ENCODE measurements at regions not wholly inside any gene's neighbourhood (a gene's known extent, or its start where the extent isn't known, plus 50 kb on each side); places are given as distances from the start of the nearest gene placed in this dataset.

- no peaks in the 10 kb centered on the region for H3K79me2 ChIP-seq
- H4K20me1 ChIP-seq (ENCODE audit: insufficient read depth, poor library complexity, severe bottlenecking) = no peaks in the 10 kb centered on the region
- DNase-seq (ENCODE audit: low spot score) = no peak
- H3K27ac ChIP-seq = no peak overlapping the region
- no peaks in the 10 kb centered on the region for H3K27me3 ChIP-seq
- TF ChIP-seq, protein P1, sequence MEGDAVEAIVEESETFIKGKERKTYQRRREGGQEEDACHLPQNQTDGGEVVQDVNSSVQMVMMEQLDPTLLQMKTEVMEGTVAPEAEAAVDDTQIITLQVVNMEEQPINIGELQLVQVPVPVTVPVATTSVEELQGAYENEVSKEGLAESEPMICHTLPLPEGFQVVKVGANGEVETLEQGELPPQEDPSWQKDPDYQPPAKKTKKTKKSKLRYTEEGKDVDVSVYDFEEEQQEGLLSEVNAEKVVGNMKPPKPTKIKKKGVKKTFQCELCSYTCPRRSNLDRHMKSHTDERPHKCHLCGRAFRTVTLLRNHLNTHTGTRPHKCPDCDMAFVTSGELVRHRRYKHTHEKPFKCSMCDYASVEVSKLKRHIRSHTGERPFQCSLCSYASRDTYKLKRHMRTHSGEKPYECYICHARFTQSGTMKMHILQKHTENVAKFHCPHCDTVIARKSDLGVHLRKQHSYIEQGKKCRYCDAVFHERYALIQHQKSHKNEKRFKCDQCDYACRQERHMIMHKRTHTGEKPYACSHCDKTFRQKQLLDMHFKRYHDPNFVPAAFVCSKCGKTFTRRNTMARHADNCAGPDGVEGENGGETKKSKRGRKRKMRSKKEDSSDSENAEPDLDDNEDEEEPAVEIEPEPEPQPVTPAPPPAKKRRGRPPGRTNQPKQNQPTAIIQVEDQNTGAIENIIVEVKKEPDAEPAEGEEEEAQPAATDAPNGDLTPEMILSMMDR (IDR thresholded peaks at IDR 0.05; ENCODE audit: poor library complexity) = no peak
- TF ChIP-seq EZH2phosphoT487 (IDR thresholded peaks at IDR 0.05; ENCODE audit: low read depth, severe bottlenecking, unreplicated experiment) (no peak), EZH2 (IDR thresholded peaks at IDR 0.05; ENCODE audit: borderline replicate concordance) (no peak)
- no peaks in the 10 kb centered on the region for H3K9me3 ChIP-seq (ENCODE audit: low read depth)
- no peaks in the 10 kb centered on the region for H3K36me3 ChIP-seq (replicated peaks; ENCODE audit: insufficient read depth, low read depth)
- peaks cover 20% of the 10 kb centered on the region for H3K4me1 ChIP-seq (ENCODE audit: insufficient read depth)
- no peak overlapping the region for H3K4me3 ChIP-seq
- WGBS (ENCODE audit: low lambda C conversion rate, missing lambda C conversion rate) = 50% methylated on average over 1 of the region's 1 CpG
- no peaks in the 10 kb centered on the region for H3K9me2 ChIP-seq (replicated peaks; ENCODE audit: insufficient read depth)
- H2AFZ ChIP-seq = no peak overlapping the region
- H3K4me2 ChIP-seq = no peak overlapping the region
These were observed 182.9 kb upstream of the FGGY start for GRCh38 chr1:59113876-59114457.

- WGBS (ENCODE audit: low lambda C conversion rate, missing lambda C conversion rate) = 23% methylated on average over 2 of the region's 2 CpGs
- H3K27me3 ChIP-seq = no peaks in the 10 kb centered on the region
- no peak overlapping the region for H2AFZ ChIP-seq
- no peak overlapping the region for H3K4me2 ChIP-seq
- DNase-seq (ENCODE audit: low spot score) = no peak
- H4K20me1 ChIP-seq (ENCODE audit: insufficient read depth, poor library complexity, severe bottlenecking) = no peaks in the 10 kb centered on the region
- peak overlapping the region; percentile 3 for H3K27ac ChIP-seq
- no peaks in the 10 kb centered on the region for H3K36me3 ChIP-seq (replicated peaks; ENCODE audit: insufficient read depth, low read depth)
- peaks cover 20% of the 10 kb centered on the region for H3K4me1 ChIP-seq (ENCODE audit: insufficient read depth)
- H3K9me2 ChIP-seq (replicated peaks; ENCODE audit: insufficient read depth) = no peaks in the 10 kb centered on the region
- H3K4me3 ChIP-seq = no peak overlapping the region
- H3K79me2 ChIP-seq = no peaks in the 10 kb centered on the region
- no peaks in the 10 kb centered on the region for H3K9me3 ChIP-seq (ENCODE audit: low read depth)
- TF ChIP-seq, protein P1 (IDR thresholded peaks at IDR 0.05; ENCODE audit: poor library complexity) = no peak
- TF ChIP-seq EZH2phosphoT487 (IDR thresholded peaks at IDR 0.05; ENCODE audit: low read depth, severe bottlenecking, unreplicated experiment) (no peak), EZH2 (IDR thresholded peaks at IDR 0.05; ENCODE audit: borderline replicate concordance) (no peak)
These were observed 181.0 kb upstream of the FGGY start for GRCh38 chr1:59115865-59116264.

GRCh38 chr1:59116920-59117542, 179.9 kb upstream of the FGGY start:
- H3K4me2 ChIP-seq = no peak overlapping the region
- H3K36me3 ChIP-seq (replicated peaks; ENCODE audit: insufficient read depth, low read depth) = no peaks in the 10 kb centered on the region
- no peak overlapping the region for H3K27ac ChIP-seq
- H3K9me2 ChIP-seq (replicated peaks; ENCODE audit: insufficient read depth) = no peaks in the 10 kb centered on the region
- TF ChIP-seq EZH2 (IDR thresholded peaks at IDR 0.05; ENCODE audit: borderline replicate concordance) = no peak
- TF ChIP-seq, protein P1 (IDR thresholded peaks at IDR 0.05; ENCODE audit: poor library complexity) = no peak
- TF ChIP-seq EZH2phosphoT487 (IDR thresholded peaks at IDR 0.05; ENCODE audit: low read depth, severe bottlenecking, unreplicated experiment) = no peak
- no peaks in the 10 kb centered on the region for H3K27me3 ChIP-seq
- H3K4me3 ChIP-seq = no peak overlapping the region
- peaks cover 20% of the 10 kb centered on the region for H3K4me1 ChIP-seq (ENCODE audit: insufficient read depth)
- WGBS (ENCODE audit: low lambda C conversion rate, missing lambda C conversion rate) = 52% methylated on average over 4 of the region's 4 CpGs
- H3K79me2 ChIP-seq = no peaks in the 10 kb centered on the region
- H3K9me3 ChIP-seq (ENCODE audit: low read depth) = no peaks in the 10 kb centered on the region
- H4K20me1 ChIP-seq (ENCODE audit: insufficient read depth, poor library complexity, severe bottlenecking) = no peaks in the 10 kb centered on the region
- no peak for DNase-seq (ENCODE audit: low spot score)
- H2AFZ ChIP-seq = no peak overlapping the region

Data from hepatocyte (in vitro differentiated cells).